Endodermal cell (in vitro differentiated cells): ENCODE measurements at regions not wholly inside any gene's neighbourhood (a gene's known extent, or its start where the extent isn't known, plus 50 kb on each side); places are given as distances from the start of the nearest gene placed in this dataset.
"Not testable (repeated sequence)": the region's sequence is repeated elsewhere in the genome, so short reads cannot be mapped to it uniquely, and the experiment has no call there.

Experiments used
- DNase-seq: peaks from one replicate; pipeline ENCODE4 v3.0.0-alpha.2; 2017
- H3K27ac ChIP-seq: 2 replicates; pipeline ENCODE4 v1.5.1; 2013; ENCODE audit warnings: mild to moderate bottlenecking, low read depth, low read length, moderate library complexity
- H3K27me3 ChIP-seq: 2 replicates; pipeline ENCODE4 v1.6.1; 2013; ENCODE audit warnings: mild to moderate bottlenecking, low read length, moderate library complexity; ENCODE audit not compliant: insufficient read depth, control insufficient read depth, poor library complexity, severe bottlenecking
- H3K36me3 ChIP-seq: 2 replicates; pipeline ENCODE4 v1.7.0; 2013; ENCODE audit warnings: mild to moderate bottlenecking, low read length, moderate library complexity; ENCODE audit not compliant: control insufficient read depth, insufficient read depth
- H3K4me1 ChIP-seq: one replicate; pipeline ENCODE4 v1.7.0; 2013; ENCODE audit warnings: low read length; ENCODE audit not compliant: control insufficient read depth, insufficient read depth
- H3K4me3 ChIP-seq: 2 replicates; pipeline ENCODE4 v1.5.1; 2013; ENCODE audit warnings: mild to moderate bottlenecking, low read length, moderate library complexity
- H3K9ac ChIP-seq: 2 replicates; pipeline ENCODE4 v1.6.1; 2013; ENCODE audit warnings: mild to moderate bottlenecking, low read length, moderate library complexity; ENCODE audit not compliant: poor library complexity, severe bottlenecking; ENCODE audit errors: extremely low read depth
- H3K9me3 ChIP-seq: 2 replicates; pipeline ENCODE4 v1.6.1; 2013; ENCODE audit warnings: mild to moderate bottlenecking, low read length, moderate library complexity; ENCODE audit not compliant: control insufficient read depth
- H3K27ac Mint-ChIP-seq: 2 replicates; pipeline ENCODE4 v1.8.0; 2020; ENCODE audit warnings: mixed read lengths
- H3K27me3 Mint-ChIP-seq: 2 replicates; pipeline ENCODE4 v1.8.0; 2021; ENCODE audit warnings: mild to moderate bottlenecking, mixed read lengths; ENCODE audit not compliant: insufficient read depth
- H3K36me3 Mint-ChIP-seq: 2 replicates; pipeline ENCODE4 v1.8.0; 2020; ENCODE audit warnings: low read depth, mixed read lengths
- H3K4me1 Mint-ChIP-seq: 2 replicates; pipeline ENCODE4 v1.8.0; 2020; ENCODE audit warnings: mixed read lengths
- H3K4me3 Mint-ChIP-seq: 2 replicates; pipeline ENCODE4 v1.8.0; 2020; ENCODE audit warnings: mild to moderate bottlenecking, moderate library complexity, mixed read lengths
- H3K9me3 Mint-ChIP-seq: 2 replicates; pipeline ENCODE4 v1.8.0; 2020; ENCODE audit warnings: mild to moderate bottlenecking, mixed read lengths
- CTCF ChIP-seq: fragments of 200-600 bp; sonication (generic); conservative IDR thresholded peaks from 2 replicates; pipeline ENCODE4 v1.5.0; 2021; ENCODE audit warnings: antibody characterized with exemption, mild to moderate bottlenecking
- WGBS, 2 experiments: methylation state at CpG; one replicate each; pipeline versions ENCODE4 v1.1.5 to v1.1.7; 2013; ENCODE audit warnings: missing lambda C conversion rate in 2 of 2, mixed read lengths in 1 of 2; ENCODE audit not compliant: insufficient coverage in 1 of 2, insufficient read length in 1 of 2; 5-methylcytosine and 5-hydroxymethylcytosine counted together

GRCh38 chr20:30175681-30176080, 1081.8 kb upstream of the DEFB115 start:
- Histone ChIP-seq H3K9me3 (peaks cover 11% of the 10 kb centered on the region), H3K4me3 (no peak overlapping the region), H3K27ac (no peak overlapping the region), H3K36me3 (no peaks in the 10 kb centered on the region), H3K27me3 (no peaks in the 10 kb centered on the region), H3K9ac (no peak overlapping the region), H3K4me1 (no peaks in the 10 kb centered on the region)
- no peak overlapping the region for H3K27ac Mint-ChIP-seq
- no peaks in the 10 kb centered on the region for H3K4me1 Mint-ChIP-seq
- WGBS, 2 experiments = 87 to 94% methylated on average over 8 to 14 of the region's 14 CpGs
- H3K36me3 Mint-ChIP-seq = no peaks in the 10 kb centered on the region
- TF ChIP-seq CTCF = no peak
- no peaks in the 10 kb centered on the region for H3K27me3 Mint-ChIP-seq
- peaks cover 49% of the 10 kb centered on the region for H3K9me3 Mint-ChIP-seq
- H3K4me3 Mint-ChIP-seq = no peak overlapping the region
- no peak for DNase-seq

GRCh38 chr20:30183124-30183523, 1074.3 kb upstream of the DEFB115 start:
- not testable (repeated sequence) for DNase-seq, H3K36me3 ChIP-seq, H3K4me1 ChIP-seq, H3K27me3 ChIP-seq, H3K4me3 Mint-ChIP-seq, H3K27me3 Mint-ChIP-seq, H3K27ac Mint-ChIP-seq, H3K36me3 Mint-ChIP-seq, H3K4me3 ChIP-seq, H3K4me1 Mint-ChIP-seq, H3K27ac ChIP-seq, H3K9ac ChIP-seq
- H3K9me3 ChIP-seq = peaks cover 33% of the 10 kb centered on the region
- H3K9me3 Mint-ChIP-seq = peaks cover 45% of the 10 kb centered on the region

- H3K36me3 Mint-ChIP-seq, H3K4me1 Mint-ChIP-seq, H3K27ac Mint-ChIP-seq, DNase-seq, H3K4me3 ChIP-seq, H3K9ac ChIP-seq, H3K4me3 Mint-ChIP-seq, H3K27ac ChIP-seq, H3K36me3 ChIP-seq, H3K27me3 ChIP-seq, H3K27me3 Mint-ChIP-seq, H3K4me1 ChIP-seq: not testable (repeated sequence)
- H3K9me3 Mint-ChIP-seq = peaks cover 30% of the 10 kb centered on the region
- H3K9me3 ChIP-seq = peaks cover 11% of the 10 kb centered on the region
Measured at GRCh38 chr20:30191785-30192184, 1065.7 kb upstream of the DEFB115 start.

- not testable (repeated sequence) for H3K36me3 ChIP-seq, H3K27ac Mint-ChIP-seq, H3K4me3 ChIP-seq, H3K27me3 ChIP-seq, H3K4me1 ChIP-seq, H3K36me3 Mint-ChIP-seq, H3K27ac ChIP-seq, DNase-seq, H3K9me3 ChIP-seq, H3K9ac ChIP-seq, H3K4me3 Mint-ChIP-seq, H3K27me3 Mint-ChIP-seq, H3K4me1 Mint-ChIP-seq
- peaks cover 18% of the 10 kb centered on the region for H3K9me3 Mint-ChIP-seq
Measured at GRCh38 chr20:30234477-30234876, 1023.0 kb upstream of the DEFB115 start.

GRCh38 chr20:30275073-30275472, 982.4 kb upstream of the DEFB115 start:
- H3K9me3 Mint-ChIP-seq = peaks cover 62% of the 10 kb centered on the region
- not testable (repeated sequence) for H3K9ac ChIP-seq, H3K27me3 ChIP-seq, H3K36me3 Mint-ChIP-seq, H3K27ac ChIP-seq, H3K4me3 Mint-ChIP-seq, H3K27me3 Mint-ChIP-seq, DNase-seq, H3K27ac Mint-ChIP-seq, H3K4me1 ChIP-seq, H3K36me3 ChIP-seq, H3K4me1 Mint-ChIP-seq, H3K4me3 ChIP-seq
- 87% methylated on average over 4 of the region's 4 CpGs; no CpG with 5 or more reads in 1 of the 2 experiments for WGBS, 2 experiments
- peaks cover 18% of the 10 kb centered on the region for H3K9me3 ChIP-seq
